NCI-H446 treated with DMSO at 0.1 percent for 48 hours (cell line): ENCODE measurements at regions not wholly inside any gene's neighbourhood (a gene's known extent, or its start where the extent isn't known, plus 50 kb on each side); places are given as distances from the start of the nearest gene placed in this dataset.

Experiments
- DNase-seq: peaks from one replicate; lab custom pipeline; 2025; lab: John Stamatoyannopoulos, UW

DNA sequence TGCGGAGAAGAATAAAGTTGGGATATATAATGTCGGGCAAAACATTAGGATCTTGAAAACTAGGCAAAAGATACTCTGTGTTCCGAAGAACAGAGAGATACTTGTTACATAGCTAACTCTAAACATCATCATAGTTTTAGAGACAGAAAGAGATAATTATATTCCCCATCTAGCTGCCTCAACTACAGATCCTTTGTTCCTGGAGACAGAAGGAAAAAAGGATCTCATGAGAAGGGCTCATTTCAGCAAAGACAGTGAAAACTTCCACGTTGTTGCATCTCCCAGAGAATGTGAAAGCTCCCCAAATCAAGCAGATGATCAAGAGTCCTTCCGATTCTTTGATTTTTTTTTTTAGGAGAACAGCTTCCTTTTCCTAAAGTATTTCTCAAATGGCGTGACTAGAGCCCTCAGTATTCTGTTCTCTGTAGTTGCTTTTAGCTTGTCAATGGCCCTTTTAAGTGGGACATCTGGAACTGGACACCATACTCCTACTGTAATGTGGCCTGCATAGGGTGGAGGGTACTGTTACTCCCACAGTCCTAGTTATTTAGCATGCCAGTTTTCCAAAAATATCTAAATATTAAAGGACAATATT is 1048.2 kb downstream of the TTLL7 start:
- DNase-seq: no peak

DNA sequence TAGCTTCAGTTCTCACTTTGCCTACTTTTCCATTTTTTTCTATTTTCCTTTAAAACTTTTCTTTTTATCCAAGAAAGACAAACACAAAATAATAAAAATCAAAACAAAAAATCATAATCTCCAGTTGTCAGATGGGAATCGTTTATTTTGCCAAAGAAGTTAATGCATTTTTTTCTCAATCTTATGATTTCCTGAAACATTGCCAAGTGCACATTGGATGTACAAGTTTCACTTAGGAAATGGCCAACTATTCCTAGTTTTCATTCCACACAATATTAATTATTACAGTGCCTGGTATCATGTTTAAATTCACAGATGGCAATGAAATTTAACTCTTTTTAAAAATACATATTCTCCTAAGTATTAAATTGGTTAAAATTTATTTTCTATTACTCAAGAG is 1050.5 kb downstream of the TTLL7 start:
- DNase-seq: no peak

DNA sequence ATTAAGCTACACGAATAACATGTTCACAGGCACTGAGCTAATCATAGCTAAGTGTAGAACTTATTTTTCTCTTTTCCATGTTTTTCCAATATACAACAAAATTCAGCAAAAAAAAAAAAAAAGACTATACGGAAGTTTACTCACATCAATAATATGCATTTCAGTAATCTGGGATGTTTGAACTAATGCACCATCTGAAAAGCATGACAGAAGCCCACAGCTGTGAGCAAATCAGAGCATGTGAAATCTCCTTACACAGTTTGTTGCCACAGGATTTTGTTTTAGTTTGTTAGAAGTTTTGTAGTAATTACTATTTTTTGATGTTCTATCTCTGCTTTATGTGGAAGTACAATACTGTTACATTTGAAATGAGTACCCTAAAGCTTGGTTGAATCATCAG is 1051.7 kb downstream of the TTLL7 start:
- no peak for DNase-seq

DNA sequence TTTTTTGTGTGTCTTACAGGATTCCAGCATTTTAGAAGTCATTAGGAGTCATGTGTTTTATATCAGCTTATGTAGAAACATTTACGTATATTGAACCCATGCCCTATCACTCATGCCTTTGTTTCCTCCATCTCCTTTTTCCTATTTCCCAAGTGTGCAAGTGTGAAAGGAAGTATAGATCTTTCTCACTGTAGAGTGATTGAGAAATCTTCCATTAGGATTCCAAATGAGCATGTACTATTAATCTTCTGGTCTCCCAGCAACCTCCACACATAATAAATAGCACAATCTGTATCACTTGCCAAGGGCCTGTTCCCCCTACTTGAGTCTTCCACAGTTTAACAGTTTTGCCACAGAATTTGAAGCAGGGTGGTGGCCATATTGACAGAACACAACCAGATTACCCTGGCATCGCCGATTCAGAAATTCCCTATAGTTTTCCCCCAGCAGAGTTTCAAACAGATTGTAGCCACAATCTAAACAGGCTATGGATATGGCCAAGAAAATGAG is 1052.8 kb downstream of the TTLL7 start:
- peak; percentile 23 for DNase-seq

DNA sequence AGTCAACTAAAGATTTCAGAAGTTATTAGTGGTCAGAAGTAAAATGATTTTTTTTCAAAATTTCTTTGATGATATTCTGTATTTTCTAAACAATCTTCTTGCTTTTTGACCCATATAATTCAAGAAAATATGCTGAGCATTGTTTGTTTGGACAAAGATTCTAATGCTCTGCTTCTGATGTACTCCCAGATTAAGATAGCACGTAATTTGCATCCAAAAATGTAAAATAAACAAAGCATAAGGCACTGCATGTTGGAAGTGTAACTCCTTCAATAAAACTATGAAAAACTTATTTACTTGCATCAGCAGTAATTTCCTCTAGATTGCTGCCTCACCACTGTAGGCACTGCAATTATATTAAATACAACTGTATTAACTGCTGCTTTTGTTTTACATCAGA is 1054.1 kb downstream of the TTLL7 start:
- no peak for DNase-seq

DNA sequence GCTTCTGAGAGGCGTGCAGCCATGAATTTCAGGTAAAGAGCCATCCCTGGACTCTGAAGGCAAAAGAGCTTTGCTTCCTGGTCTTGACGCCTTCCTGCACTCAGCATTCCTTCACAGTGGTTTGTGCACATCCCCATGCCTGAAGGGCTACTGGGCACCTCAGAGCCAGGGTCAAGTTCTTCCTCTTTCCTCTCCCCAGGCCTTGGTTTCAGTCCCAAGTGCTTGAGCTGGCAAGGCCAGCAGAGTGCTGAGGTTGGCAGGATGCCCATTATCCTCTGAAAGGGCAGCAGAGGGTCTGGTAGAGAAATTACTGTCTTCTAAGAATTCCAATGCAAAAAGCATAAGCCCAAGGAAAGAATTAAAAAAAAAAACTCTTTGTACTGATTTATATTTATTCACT is 1064.9 kb downstream of the TTLL7 start:
- DNase-seq: peak; percentile 44

DNA sequence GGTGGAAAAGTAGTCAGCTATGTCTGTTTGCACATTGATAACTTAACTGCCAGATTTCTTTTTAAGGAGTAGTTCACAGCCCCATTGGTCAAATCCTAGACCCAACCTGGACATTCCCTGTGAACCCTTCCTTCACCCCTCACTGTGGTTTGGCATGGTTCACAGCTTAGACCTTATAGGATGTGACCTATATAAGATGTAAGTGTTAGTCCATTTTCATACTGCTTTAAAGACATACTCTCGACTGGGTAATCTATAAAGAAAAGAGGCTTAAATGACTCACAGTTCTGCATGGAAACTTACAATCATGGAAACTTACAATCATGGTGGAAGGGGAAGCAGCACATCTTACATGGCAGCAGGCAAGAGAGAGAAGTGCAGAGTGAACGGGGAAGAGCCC is 1066.2 kb downstream of the TTLL7 start:
- no peak for DNase-seq

DNA sequence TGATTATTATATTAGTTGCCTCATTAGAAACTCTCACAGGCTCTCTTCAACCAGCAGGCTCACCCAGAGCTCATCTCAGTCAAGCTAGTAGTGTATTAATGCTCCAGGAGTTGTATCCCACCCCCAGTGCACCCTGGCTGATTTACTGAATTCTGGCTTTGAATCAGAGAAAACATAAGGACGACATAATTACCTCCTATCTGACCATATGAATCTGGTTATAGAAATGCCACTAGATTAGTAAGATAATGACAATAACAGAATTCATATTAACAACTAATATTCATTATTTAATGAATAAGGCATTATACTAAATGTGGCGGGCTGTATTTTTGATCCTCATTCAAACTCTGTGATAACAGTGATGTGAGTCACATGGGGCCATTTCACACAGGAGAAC is 1066.7 kb downstream of the TTLL7 start:
- no peak for DNase-seq

DNA sequence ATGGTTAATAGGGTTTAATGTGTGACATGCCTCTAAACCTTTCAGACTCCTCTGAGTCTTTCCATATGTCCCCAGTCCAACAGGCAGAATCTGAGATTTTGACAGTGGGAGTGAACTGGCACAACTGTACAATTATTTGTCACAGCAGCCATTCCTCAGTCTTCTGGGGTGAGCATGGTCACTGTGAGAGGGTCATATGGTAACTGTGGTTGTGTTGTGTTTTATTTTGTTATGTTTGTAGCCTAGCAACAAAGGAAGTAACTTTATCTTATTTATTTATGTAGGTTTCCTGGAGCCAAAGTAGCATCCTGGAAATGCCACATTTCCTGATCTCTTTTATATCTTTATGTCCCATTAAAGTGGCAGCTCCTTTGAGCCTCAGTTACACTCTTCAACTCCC is 1067.9 kb downstream of the TTLL7 start:
- no peak for DNase-seq

DNA sequence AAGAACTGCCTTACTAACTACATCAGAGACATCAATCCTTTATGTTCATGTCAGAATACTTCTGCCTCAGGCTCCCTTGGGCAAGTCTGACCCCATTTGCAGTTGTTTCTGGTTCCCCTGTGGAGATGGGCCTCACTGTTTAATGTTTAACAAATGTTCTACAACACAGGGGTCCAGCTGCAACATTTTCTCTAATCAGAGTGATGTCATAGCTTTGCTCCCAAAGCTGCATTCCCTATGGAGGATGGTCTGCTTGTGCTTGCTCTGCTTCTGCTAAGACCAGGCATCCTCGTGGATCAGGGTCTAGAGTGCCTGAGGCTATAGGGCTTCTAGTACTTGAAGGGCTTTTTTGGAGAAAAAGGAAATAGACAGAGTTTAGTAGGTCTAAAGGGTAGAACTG is 1071.2 kb downstream of the TTLL7 start:
- DNase-seq: no peak

DNA sequence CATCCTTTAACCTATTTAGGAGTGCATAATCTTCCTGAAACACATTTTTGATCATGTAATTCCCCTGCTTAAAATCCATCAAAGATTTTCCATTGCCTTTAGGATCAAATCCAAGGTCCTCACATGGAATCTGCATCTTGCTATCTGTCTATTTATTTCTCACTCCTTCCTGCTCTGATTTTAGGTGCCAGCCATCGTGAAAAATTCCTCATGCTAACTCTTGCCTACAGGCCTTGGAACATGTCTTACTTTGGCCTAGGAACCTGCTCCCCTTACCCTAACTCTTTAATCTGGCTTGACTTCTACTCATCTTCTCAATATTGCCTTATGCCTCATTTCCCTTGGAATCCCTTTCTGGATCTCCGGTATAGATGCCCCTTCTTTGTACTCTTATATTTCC is 1074.3 kb downstream of the TTLL7 start:
- DNase-seq: no peak

DNA sequence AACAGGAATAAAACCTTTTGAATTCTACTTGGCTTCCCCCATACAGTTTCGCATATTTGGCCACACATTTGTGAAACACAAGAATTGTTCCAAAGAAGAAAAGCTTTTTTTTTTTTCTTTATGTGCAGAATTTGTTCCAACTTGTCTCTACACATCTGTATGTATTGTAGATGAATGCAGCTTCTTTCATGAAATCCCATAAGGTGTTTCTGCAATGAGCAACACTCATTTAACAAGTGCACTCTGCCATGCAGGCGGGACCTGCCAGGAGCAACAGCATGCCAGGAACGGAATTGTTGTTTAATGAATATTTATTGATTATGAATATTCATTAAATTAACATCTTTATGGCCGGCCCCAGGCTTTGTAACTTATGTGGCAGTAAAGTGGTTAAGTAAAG is 1075.0 kb downstream of the TTLL7 start:
- DNase-seq: peak; percentile 44

DNA sequence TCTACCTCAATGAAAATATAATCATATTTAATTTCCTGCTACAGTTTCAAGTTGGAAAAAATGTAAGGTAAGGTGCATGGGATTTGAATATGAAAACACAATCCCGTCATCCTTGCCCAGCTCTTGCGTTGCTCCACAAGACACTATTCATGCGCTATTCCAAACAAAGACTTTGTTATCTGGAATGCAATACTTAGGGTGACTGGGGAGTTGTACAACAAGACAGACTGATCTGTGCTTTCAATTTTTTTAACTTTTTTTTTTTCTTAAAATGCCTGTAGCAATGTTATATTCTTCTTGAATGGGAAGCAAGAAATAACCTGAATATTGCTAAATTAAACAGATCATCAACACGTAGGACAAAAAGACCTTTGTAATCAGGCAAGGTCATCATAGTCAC is 1077.2 kb downstream of the TTLL7 start:
- DNase-seq: no peak

DNA sequence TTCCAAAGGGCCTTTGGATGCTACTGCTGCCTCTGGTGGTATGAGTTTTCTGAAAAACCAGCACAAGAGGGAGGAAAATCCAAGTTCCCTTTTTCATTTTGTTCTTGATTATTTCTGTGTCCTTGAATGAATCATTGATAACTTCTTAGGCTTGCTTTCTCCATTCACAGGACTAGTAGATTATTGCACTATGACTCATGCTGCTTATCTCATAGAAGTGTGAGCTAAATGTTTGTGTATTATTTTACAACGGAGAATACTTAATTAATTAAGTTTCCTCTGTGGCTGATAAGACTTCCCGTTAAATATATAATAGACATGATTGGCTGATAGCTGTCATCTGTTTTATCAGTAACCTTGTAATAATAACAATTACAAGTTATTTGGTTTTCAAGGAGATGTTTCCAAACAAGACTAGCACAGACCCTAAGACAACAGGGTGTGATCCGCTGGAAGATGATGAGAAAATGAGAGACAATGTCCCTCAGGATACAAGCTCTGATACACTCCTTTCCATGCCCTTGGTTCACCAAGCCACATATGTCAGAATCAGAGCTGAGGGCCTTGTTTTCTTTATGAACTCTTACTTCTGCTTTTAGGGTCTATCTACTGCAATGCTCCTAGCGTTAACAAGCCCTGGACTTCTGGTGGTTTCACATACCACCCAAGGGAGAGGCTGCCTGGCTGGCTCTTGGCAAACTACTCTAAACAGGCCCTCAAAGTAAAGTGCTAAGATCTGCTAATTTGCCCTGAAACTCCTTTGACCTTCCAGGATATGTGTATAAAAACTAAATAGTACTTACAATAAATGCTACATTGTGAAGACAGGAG is 1078.3 kb downstream of the TTLL7 start:
- no peak for DNase-seq

DNA sequence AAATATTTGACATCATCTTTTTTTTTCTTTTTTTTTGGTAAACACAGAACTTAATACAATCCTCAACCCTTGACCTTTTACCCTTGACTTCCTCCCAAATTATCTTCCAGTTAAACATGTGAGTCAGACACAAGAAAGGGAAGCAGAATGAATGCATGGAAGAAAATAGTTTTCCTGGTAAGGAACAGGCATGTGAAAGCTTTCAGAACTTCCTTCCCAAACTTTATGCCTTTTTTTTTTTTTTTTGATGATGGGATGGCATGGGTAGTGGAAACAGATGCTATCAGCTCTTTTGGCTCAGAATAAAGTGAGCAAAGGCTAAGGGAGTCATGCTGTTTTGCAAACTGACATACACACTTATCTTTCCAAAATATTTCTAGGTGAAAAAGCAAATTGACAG is 1079.1 kb downstream of the TTLL7 start:
- peak; percentile 36 for DNase-seq

DNA sequence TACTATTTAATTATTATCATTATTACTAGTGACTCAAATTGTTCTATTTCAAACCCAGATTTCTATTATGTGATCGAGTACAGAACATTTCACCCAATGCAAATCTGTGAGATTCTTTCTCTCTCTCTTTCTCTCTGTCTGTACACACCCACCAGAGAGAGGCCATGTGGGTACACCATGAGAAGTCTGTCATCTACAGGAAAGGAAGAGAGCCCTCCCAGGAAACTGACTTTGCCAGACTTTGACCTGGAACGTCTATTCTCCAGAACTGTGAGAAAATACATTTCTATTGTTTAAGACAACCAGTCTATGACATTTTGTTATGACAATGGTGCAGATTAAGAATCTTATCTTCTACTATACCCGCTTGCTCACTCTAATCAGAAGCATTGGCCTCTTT is 1091.6 kb downstream of the TTLL7 start:
- no peak for DNase-seq

DNA sequence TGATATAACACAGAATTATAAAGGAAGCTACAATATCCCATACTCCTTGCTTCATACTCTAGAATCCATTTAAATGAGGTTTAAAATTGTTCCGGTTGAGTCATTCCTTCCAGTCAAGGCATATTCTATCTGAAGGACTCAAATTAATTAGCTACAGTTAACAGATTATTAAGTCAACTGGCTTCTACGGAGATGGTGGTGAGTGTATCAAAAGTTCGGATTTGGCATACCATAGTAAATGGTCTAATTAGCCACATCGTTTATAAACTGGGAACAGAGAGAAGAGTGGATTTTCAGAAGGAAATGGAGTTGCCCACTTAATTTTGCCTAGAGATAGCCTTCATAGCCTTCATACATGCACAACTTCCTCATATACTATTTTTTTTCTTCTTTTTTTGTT is 1095.3 kb downstream of the TTLL7 start:
- DNase-seq: no peak

DNA sequence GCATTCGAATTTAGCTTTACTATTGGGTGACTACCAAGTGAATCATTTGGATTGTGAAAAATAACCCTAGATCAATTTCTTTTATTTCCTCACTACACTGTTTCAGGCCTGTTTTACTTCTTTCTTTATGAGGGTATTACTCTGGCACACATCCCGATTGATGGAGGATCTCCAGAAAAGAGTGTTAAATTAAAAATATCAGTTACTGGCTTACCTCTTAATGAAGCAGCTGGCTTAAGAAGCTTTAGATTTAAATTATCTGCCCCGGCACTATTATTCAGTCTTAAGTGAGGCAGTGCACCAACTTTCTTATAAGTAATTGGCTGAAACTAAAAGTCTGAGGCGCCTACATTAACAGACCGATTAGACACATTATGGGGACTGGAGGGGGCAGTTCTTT is 1097.4 kb downstream of the TTLL7 start:
- DNase-seq: peak; percentile 64

DNA sequence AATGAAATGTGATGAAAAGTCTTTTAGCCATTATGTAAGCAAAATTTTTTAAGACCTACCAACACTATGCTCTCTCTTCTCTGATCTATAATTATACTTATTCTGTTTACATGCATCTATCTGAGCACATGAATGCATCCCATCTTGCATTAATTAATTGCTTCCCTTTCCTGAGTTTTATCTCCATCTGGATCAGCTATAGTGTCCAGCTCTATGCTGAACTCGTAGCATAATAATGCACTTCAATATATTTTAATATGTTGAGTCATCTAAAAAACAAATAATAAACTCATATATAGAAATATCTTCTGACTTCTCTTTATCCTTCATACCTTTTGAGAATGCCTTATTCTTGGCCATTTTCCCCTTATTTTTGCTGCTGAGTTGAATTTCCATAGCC is 1097.8 kb downstream of the TTLL7 start:
- DNase-seq: no peak

DNA sequence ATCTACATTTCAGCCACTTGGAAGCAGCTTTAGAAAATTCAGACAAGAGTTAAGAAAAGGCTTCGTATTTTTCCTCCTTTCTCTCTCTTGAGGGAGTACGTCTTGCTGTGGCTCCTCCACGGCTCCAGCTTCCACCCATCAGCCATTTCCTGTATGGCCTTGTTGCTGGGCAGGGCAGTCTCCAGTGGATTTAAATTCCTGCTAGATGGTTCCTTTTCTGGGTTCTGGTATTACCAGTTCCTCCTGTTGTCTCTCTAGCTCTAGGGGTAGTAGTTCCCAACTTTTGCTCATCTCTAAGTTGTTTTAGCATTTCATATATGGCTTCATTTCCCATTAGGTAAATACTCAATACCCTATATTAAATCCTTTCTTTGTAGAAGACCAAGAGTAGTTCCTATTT is 1098.3 kb downstream of the ADGRL2 start:
- no peak for DNase-seq

DNA sequence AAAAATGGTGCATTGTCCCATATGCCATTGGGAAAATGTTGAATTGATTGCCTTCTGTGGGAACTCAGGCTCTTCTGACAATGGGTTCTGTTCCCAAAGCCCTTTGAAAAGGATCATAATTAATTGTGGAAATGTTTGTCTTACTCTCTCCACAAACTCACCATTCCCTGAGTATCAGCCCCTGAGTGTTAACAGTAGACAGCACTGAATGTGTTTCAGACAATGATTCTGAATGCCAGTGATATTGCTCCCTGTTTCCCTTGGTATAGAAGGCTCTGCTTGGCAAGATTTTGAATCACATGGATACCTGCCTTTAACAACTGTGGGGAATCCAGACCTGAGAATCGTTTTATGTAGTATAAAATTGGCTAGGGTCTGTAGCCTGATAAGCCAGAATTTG is 1096.8 kb downstream of the ADGRL2 start:
- DNase-seq: no peak

DNA sequence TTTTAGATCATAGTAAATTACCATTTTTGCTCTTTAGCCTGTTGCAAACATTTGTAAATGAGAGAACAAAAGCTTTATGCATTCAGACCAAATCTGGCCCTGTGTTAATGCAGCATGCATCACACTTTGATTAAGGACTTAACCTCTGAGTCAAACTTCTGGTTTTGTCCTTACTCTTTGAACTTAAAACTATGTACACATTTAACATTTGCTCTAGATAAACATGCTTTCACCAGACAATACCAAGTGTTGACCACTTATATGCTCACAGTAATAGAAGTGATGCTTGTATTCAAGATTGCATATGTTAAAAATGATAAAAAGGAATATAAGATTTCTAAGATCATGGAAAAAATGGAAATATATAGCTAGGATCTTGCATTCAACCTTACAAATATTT is 1095.3 kb downstream of the ADGRL2 start:
- DNase-seq: no peak

DNA sequence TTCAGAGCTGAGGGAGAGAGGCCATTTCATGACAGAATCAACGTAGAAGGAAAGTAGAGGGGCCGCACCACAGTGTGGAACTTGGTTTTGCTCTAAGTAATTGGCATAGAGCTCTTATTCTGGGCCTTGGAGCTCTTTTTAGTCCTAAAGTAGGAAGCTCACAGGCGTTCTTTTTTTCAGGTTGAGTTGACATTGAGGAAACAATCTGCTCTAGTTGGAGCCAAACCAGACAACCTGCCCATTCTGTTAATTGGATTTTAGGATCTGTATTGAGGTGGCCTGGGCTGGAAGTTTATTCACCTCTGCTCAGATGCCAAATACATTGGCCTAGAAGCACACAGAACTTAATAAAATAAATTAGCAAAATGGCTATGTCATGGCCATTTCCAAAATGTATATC is 1093.9 kb downstream of the ADGRL2 start:
- DNase-seq: peak; percentile 86
